ENCODE measurements at regions not wholly inside any gene's neighbourhood (a gene's known extent, or its start where the extent isn't known, plus 50 kb on each side); places are given as distances from the start of the nearest gene placed in this dataset.

GRCh38 chr1:232134365-232134764, 495.6 kb downstream of the SIPA1L2 start:
- TF ChIP-seq, protein P1, sequence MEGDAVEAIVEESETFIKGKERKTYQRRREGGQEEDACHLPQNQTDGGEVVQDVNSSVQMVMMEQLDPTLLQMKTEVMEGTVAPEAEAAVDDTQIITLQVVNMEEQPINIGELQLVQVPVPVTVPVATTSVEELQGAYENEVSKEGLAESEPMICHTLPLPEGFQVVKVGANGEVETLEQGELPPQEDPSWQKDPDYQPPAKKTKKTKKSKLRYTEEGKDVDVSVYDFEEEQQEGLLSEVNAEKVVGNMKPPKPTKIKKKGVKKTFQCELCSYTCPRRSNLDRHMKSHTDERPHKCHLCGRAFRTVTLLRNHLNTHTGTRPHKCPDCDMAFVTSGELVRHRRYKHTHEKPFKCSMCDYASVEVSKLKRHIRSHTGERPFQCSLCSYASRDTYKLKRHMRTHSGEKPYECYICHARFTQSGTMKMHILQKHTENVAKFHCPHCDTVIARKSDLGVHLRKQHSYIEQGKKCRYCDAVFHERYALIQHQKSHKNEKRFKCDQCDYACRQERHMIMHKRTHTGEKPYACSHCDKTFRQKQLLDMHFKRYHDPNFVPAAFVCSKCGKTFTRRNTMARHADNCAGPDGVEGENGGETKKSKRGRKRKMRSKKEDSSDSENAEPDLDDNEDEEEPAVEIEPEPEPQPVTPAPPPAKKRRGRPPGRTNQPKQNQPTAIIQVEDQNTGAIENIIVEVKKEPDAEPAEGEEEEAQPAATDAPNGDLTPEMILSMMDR (IDR thresholded peaks at IDR 0.05): no peak
- no peak for TF ChIP-seq POLR2A (IDR thresholded peaks at IDR 0.05)
